ENCODE measurements at regions not wholly inside any gene's neighbourhood (a gene's known extent, or its start where the extent isn't known, plus 50 kb on each side); places are given as distances from the start of the nearest gene placed in this dataset.

DNA sequence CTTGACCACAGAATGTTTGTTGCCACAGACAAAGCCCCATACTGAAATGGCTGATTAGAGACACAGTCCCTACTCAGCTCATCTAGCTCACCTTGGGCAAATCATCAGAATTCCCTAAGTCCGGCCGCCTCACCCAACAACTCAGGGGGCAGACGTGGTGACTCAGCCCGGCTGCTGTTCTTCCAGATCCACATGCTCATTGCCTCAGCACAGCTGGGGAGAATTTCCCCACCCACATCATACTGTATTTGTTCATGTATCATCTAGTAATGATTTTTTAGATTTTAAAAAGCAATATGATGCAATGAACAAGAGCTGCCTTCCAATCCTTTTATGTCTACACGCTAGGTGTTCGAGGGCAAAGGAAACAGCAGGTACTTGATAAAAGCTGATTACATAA, 333.8 kb upstream of the TENM3 start:
- DNase-seq: no peak

DNA sequence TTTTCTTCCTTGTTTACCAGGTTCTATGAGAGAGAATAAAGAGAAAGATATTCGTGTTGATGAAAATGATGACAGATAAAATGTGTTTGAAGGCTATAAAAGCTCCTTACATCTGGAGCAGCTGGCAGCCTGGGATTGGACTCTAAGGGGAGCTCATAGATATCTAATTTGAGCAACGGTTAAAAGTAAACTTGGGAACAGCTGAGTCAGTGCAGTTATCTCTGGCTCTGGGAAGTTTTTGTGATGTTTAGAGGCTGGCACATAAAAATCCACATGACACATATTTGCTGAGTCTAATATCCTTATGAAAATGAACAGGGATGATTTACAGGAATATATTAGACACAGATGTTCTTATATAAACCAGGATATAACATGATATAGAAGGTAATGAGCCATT, 331.8 kb upstream of the TENM3 start:
- DNase-seq: no peak

DNA sequence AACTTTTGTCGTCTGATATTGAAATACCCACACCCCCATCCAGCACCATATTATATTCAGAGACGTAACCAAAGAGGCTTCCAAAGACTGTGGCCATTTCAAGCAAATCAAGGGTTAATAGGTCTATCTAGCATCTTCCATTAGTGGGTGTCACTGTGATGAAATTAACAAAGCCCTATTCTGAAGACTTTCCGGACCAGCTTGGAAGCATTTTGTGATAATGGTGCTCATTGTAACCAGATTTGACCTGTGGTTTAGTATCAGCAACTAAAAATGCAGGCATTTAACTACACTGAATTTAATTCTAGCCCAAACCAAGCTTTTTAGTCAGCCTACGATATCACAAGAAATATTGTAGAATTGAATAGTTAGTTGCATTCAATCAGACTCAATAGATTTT, 309.7 kb upstream of the TENM3 start:
- no peak for DNase-seq

DNA sequence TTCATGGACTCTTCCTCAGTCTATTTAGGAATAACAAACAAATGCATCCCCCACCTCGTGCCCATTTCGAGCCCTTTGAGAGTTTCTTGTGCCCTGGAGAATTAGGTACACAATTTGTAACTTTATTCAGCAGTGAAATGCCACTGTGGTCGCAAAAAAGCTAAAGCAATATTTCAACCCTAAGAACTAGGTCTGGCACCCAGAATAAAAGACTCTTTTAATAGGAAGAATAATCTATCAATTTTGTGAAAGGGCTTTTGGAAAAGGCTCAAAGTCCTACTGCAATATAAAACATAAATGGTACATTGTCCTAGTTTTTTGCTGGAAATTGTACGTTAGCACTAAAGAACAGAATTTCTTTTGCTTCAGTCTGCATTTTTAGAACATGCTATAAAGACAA, 304.6 kb upstream of the TENM3 start:
- DNase-seq: no peak

DNA sequence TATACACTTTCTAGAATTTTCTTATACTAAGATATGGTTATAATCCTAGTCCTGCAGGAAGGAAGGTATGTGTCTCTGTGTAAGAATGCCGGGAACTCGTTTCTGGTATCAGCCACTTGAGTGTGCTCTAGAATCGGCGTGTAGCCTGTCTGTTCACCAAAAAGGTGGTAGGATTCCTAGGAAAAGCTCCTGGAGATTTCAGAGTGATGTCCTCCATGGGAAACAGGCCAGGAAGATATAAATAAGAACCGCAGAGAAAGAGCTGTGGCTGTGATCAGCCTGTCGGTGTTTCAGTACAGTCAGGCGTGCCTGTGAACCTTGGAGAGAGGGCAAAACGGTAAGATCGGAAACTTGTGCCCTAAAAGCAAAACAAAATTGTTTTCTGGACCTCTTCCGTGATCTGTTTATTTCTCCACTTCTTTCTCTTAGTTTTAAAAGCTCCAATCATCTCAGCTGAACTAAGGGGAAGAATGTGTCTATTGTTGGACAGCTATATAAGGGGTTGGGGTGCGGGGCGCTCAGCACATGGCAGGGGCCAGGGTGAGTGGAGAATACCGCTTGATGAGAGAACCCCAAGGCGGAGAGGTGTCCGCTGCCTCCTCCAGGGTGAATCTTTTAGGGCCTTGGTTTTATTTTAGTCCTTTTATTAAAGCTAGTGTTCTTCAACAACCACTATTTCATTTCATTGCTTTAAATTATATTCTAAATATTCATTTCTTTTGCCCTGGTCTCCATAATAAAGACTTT, 303.8 kb upstream of the TENM3 start:
- no peak for DNase-seq

DNA sequence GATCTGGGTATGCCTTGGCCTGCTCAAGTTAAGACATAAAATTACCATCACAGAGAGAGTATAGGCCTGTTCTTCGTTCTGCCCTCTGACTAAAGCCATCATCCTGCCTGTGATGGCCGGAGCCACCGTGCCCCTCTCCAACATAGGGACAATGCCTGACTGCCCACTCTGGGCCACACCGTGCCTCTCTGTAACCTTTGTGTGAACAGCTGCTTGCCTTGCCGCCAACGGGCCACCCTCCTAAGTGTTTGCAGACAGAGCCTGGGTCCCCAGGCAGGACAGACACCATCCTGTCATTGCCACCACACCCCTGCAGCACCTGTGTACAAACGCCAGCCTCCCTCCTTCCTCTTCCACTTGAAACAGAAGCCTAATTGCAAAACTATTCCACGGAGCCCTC, 298.7 kb upstream of the TENM3 start:
- DNase-seq: no peak

DNA sequence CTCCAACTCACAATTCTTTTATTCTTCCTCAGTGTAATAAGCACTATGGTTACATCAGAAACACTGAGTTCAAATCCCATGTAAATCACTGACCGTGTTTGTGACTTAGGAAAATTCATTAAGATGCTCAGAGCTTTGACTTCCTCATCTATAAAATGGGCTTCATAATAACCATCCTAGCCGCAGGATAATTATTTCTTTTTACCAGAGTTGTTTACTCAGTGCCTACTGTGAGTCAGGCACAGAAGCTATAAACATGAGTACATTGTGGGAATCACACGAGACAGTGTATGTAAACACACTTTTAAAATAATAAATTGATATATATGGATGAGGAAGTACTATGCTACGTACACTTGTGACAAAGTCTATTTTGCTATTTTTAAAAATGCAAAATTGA, 296.3 kb upstream of the TENM3 start:
- DNase-seq: no peak

DNA sequence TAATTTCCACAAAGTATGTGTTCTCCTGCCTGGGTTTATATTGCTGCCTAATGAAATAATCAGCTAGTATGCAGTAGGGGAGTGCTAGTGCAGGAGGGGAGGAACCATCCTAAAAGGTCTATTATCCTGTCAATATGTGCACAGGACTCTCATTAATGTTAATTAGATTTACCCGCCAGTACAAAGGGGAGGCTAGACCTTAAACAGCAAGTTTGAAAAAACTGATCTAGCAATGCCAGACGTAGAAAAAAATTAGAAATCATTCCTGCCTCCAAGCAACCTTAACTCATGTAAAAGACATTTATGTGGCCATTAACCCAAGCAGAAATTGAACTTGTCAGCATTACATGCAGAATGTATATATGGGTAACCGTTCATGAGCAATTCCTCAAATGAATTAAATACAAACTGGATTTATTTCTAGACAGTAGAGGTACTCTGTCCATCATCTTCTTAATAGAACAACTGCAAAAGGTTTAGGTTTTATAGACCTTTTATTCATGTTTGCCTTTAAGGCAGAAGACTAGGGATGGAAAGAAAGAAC, 294.3 kb upstream of the TENM3 start:
- DNase-seq: no peak

DNA sequence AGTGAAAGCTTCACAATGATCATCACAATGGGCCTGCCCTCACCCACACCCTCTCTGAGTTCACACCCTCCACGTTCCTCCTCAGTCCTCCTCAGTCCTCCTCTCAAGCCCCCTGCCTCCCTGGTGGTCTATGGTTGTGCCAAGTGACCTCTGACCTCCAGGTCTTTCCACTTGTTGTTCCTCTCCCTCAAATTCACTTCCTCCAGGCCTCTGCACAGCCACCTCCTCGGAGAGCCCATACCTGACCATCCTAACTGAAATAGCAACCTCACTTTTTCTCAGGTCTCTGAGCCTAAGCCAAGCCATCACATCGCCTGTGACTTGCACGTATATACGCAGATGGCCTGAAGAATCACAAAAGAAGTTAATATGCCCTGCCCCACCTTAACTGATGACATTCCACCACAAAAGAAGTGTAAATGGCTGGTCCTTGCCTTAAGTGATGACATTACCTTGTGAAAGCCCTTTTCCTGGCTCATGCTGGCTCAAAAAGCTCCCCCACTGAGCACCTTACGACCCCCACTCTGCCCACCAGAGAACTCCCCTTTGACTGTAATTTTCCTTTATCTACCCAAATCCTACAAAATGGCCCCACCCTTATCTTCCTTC, 293.4 kb upstream of the TENM3 start:
- no peak for DNase-seq

DNA sequence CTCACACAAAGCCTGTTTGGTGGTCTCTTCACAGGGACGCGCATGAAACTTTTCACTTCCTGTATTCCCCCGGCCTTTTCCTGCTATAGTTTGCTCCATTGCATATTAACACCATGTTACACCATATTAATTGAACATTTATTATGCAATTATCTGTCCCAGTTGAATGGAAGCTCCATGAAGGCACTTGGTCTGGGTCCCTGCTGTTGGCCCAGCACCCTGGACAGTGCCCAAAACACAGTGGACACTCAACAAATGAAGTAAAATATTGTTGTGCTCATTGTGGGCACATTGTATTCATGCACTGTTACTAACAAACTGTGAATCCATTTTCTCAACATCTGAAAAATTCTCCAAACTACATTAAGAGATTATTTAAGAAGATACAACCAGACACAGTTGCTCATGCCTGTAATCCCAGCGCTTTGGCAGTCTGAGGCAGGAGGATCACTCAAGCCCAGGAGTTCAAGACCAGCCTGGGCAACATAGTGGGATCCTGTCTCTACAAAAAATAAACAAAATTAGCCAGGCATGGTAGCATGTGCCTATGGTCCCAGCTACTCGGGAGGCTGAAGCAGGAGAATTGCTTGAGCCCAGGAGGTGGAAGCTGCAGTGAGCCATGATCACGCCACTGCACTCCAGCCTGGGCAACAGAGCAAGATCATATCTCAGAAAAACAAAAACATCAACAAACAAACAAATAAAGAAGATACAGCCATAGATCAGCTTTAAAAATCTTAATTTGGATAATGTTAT, 292.7 kb upstream of the TENM3 start:
- no peak for DNase-seq

DNA sequence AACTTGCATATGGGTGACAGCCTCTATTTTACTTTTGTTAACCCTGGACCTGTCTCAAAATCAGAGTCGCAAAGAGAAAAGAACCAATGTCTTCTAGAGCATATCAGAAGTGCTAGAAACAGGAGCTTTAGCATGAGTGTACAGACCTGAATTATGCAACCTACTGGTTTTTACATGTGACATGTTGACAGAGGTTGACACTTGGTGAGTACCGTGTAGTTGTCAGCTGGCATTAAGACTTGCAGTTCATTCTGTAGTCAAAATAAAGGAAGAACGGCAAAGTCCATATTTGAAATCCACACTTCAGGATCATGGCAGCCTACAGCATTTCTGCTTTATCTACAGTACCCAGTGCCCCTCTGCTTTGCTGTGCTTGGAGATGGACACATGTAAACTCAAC, 291.9 kb upstream of the TENM3 start:
- no peak for DNase-seq

DNA sequence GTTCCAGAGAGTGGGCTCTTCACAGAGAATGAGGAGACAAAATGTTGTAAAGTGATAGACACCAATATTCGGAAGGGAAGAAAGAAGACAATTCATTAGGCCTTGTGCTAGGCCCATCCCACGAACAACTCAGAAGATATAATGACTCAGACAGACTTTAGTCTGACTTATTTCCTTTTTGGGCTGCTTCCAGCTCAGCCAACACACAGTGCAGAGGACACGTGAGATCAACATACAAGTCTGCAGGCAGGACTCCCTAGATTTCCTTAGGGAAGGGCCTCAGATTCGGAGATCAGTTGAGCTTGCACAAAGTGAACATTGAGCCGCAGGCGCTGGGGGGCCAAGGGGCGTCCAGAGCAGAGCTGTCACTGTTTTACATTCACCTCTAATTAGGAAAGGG, 290.7 kb upstream of the TENM3 start:
- no peak for DNase-seq

DNA sequence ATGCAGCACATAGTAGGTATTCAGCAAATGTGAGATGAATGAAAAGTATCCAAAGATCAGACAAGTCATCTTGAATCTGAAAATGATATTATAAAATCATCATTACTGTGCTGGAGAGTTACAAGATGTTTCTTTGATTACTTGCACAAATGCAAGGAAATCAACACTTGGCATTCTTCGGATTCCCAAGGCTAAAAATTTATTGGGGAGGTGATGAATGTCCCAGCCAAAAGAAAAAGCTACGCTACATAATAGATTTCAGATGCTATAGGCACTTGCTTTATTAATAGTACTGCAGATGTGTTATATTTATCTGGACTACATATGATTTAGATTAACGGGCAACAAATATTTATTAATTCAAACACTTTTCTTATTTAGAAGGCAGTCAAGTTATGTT, 286.7 kb upstream of the TENM3 start:
- no peak for DNase-seq

DNA sequence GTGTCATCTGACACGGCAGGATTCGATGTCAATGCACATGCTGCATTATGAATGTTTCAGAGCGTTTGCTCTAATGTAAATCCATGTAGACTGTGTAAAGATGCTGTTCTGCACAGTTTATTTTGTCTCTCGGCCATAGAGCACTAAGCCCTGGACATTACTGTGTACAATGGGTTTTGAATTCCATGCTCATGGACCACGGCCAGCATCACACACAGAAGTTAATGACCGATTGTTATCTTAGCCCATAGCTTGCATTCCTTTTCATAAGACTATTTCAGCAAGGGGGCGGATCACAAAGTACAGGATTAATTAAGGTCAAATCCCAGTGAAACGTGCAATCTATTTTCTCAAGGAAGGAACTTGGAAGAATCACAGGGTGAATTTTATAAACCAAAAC, 286.1 kb upstream of the TENM3 start:
- DNase-seq: no peak

DNA sequence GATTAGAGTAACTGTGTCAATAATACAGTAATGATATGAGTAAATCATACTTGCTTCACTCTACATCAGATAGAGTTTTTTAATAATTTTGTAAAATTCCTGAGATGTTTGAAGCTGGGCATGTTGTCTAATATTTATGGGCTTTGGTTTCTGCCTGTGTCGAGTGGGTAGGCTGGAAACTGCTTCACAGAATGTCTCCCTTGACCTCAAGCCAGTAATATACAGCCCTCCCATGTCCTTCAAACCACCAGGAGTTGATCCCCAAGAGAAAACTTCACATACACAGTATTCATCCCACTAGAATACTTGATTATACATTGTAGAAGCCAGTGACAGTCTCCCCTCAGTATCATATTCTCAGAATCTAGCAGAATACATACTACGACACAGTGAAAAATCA, 284.8 kb upstream of the TENM3 start:
- no peak for DNase-seq

DNA sequence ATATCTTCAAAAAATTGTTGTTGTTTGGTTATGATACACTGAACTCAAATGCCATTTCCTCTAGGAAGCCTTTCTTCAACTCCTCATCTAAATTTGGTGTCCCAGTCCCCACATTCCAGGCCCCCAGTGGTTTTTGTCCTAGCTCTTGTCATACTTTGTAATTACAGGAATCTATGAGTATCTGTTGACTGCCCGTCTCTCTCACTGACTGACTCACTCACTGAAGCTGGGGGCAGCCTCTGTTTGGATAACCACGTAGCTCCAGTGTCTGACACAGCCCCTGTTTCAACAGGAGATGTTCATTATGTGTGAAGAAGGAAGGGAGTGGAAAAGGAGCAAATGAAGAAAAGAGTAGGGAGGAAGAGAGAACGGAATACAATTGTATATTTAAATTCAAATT, 284.1 kb upstream of the TENM3 start:
- DNase-seq: no peak

DNA sequence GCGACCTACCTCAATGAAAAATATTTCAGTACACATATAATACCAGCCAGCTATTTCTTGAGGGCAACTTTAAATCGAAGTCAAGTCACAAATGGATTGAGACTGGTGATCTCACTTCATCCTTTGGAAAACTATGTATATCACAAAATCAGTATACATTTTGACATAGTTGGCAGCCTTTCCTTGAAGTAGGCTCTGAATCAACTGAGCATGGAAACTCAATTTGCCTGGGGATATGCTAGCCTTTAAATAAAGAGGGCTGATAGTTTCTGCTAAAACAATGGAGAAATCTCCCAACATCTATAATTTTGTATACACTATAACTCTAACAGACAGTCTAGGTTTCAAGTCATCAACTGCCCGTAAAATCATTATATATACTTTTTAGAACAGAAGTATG, 282.8 kb upstream of the TENM3 start:
- no peak for DNase-seq

DNA sequence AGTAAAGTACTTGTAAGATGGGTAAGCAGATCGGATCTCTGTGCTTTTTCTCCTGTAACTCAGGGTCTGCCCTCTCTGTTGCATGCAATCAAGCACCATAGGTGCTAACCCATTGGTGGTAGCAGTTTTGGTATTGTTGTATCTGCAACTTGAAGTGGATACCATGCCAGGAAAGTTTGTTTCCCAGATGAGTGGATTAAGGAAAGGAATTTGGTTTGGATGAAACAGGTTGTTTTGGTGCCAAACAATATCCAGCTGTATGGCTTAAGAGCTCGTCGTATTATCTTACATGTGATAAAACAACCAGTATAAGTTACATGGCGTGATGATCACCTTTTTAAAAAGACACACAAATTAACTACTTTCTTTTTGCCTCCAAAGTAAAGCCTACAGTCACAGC, 280.9 kb upstream of the TENM3 start:
- no peak for DNase-seq

DNA sequence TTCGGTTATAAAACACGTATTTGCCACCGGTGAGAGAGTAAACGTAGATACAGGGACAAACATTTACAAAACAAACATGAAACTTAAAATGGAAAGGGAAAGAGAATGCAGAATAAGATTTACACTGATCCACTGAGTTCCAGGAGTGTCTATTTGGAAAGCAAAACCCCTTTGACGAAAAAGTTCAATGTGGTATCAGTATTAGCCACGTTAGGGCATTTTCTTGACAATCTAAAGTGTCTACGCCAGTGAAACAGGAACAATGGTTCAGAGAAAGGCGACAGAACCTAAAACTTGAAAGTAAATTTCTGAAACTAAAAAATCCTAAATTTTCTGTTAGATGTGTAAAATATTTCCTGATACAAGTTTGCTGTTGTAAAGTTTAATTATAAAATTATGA, 278.5 kb upstream of the TENM3 start:
- DNase-seq: no peak

DNA sequence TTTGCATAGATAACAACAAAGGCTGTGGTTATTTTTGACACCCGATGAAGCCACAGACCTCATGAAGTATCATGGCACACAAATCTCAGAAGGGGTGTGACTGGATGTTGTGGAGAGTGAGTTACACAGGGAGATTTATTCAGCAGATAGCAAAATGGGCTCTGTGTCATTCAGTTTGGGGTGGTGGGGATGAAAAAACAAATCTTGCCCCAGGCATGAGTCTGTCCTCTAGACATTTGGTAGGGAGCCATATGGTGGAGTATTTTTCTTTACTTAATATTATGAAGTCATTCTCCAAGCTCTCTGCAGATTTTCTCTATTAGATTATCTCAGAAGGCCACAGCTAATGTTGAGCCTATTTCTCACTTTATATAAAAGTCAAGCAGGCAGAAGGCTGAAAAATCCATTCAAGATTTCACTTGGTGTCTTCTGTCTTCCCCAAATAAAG, 277.1 kb upstream of the TENM3 start:
- DNase-seq: no peak

DNA sequence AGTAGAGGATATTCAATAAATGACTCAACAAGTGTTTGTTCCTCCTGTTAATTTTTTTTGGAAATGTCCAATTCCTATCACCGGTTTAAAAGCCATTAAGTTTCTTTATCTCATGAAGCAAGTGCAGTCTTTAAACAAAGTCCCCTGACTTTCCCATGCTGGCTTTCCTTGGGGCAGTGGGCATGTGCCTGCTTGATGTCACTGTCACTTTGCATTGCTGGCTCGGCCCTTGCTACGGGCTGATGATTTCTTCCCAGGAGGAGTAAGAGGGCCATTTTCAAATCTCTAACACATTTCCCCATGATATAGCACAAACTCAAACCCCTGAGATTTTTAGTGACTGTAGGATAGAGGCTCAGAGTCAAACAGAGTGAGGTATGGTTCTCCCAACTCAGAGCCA, 275.8 kb upstream of the TENM3 start:
- DNase-seq: no peak

DNA sequence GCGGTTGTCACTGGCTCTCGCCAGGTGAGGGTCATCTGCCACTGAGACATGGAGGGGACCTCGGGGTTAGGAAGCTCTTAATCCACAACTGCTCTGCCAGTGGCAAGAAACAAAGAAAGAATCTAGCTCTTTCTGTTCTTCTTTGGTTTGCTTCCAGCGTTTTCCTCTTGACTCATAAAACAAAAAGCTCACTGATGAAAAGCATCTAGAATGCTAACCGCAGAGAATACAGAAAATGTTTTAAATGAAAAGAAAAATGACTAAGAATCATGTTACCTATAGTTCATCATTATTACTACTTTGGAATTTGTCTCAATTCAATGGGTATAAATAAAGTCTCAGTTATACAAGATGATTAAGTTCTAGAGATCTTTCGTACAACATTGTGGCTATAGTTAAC, 274.8 kb upstream of the TENM3 start:
- DNase-seq: no peak

DNA sequence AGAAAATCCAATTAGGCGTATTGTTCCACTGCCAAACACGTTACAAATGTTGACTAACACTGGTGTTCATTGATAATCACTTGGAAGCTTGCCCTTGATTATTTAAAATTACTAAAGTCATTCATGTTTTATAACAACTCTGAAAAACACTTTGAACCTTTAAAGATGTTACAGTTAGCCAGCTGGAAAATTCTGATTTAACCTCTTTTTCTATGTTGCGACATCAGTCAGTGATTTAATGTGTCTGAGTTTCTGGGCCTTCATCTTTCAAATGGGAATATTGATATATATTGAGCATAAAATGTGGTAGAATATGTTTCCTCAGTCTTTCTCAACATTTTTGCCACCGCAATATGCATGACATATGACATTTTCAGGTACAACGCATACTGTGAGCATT, 274.1 kb upstream of the TENM3 start:
- DNase-seq: no peak

DNA sequence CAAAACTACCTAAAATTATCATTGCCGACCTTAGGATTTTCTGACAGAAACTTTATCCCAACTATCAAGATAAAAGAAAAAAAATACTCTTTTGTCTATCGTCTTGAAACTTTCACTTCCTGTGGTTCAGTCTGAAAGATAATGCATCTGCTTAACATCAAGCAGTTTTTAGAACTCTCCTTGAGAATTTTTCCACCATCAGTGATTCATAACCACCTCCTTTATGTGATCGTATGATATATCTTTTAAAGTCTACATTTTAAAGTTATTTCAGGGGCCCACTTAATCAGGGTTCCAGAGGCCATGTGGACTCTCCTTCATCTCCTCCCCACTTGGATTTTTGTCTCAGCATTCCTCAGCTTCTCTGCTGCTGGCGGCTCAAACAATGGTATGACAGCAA, 272.8 kb upstream of the TENM3 start:
- DNase-seq: no peak

Data from activated T-cell treated with anti-CD3 and anti-CD28 coated beads, Interleukin-2, amount 50 U/mL, for 1 hour (primary cell).